ENCODE measurements at regions not wholly inside any gene's neighbourhood (a gene's known extent, or its start where the extent isn't known, plus 50 kb on each side); places are given as distances from the start of the nearest gene placed in this dataset.

- no peak for DNase-seq (ENCODE audit: low read depth)
- TF ChIP-seq CTCF (IDR thresholded peaks at IDR 0.05; ENCODE audit: insufficient read depth, low read depth, low read length): no peak
- no peak overlapping the region for H3K4me3 ChIP-seq (ENCODE audit: low read depth, low read length)
These were observed 268.4 kb downstream of the HS3ST1 start for GRCh38 chr4:11160288-11160687.

DNA sequence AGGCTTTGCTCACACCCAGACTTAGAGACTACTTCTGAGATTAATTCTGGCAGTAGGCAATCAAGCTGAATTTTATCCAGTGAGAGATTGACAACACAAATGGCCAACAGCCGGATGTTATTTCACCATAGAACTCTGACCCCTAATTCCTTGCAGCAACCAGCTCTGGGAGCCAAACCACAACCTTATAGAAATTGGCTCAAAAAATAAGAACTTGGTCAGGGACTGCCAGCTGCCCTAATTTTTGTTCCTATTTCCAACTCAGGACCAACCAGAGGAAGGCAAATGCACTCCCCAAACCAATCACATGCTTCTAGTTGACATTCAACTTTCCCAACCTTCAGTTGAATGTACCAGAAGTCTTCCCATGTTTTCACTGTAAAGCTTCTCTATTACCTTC lies 269.7 kb downstream of the HS3ST1 start:
- H3K4me3 ChIP-seq (ENCODE audit: low read depth, low read length): no peak overlapping the region
- TF ChIP-seq CTCF (IDR thresholded peaks at IDR 0.05; ENCODE audit: insufficient read depth, low read depth, low read length): no peak
- no peak for DNase-seq (ENCODE audit: low read depth)

GRCh38 chr4:11155208-11155867 lies 273.4 kb downstream of the HS3ST1 start:
- DNase-seq (ENCODE audit: low read depth): no peak
- no peak for TF ChIP-seq CTCF (IDR thresholded peaks at IDR 0.05; ENCODE audit: insufficient read depth, low read depth, low read length)

GRCh38 chr4:11153171-11153750 lies 275.4 kb downstream of the HS3ST1 start:
- no peak for TF ChIP-seq CTCF (IDR thresholded peaks at IDR 0.05; ENCODE audit: insufficient read depth, low read depth, low read length)
- no peak overlapping the region for H3K4me3 ChIP-seq (ENCODE audit: low read depth, low read length)
- no peak for DNase-seq (ENCODE audit: low read depth)

More at GRCh38 chr4:11155208-11155867, 273.4 kb downstream of the HS3ST1 start:
- H3K4me3 ChIP-seq (ENCODE audit: low read depth, low read length): no peak overlapping the region

DNA sequence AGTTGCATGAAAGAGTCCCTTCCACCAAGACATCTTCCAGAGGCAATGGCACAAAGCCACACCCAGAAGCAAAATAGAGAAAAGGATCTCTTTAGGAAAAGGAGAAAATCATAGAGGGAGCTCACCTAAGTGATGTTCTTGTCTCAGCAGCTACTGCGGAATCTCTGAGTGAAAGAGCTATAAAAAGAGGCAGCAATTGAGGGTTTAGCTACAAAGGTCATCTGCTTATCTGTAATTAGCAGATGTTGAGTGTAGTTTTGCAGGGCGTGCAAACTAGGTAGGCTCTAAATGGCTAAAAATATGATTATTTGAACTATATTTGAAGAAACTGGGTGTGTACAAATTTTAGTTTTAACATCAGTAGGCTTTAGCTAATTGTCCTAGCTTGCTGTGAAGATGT lies 276.0 kb downstream of the HS3ST1 start:
- no peak for DNase-seq (ENCODE audit: low read depth)
- TF ChIP-seq CTCF (IDR thresholded peaks at IDR 0.05; ENCODE audit: insufficient read depth, low read depth, low read length): no peak
- H3K4me3 ChIP-seq (ENCODE audit: low read depth, low read length): no peak overlapping the region

- TF ChIP-seq CTCF (IDR thresholded peaks at IDR 0.05; ENCODE audit: insufficient read depth, low read depth, low read length): no peak
- no peak for DNase-seq (ENCODE audit: low read depth)
- no peak overlapping the region for H3K4me3 ChIP-seq (ENCODE audit: low read depth, low read length)
These were observed 277.2 kb downstream of the HS3ST1 start for GRCh38 chr4:11151500-11151899.
